CD4-positive, alpha-beta T cell (primary cell): ENCODE measurements at regions not wholly inside any gene's neighbourhood (a gene's known extent, or its start where the extent isn't known, plus 50 kb on each side); places are given as distances from the start of the nearest gene placed in this dataset.

Experiments
- ATAC-seq: fragments of 200-7000 bp; cut with Tn5 transposase; one replicate; pipeline ENCODE4 v1.10.0; 2022; ENCODE audit warnings: mild to moderate bottlenecking; ENCODE audit not compliant: poor library complexity
- CTCF ChIA-PET: fragments of 350-600 bp; sonication (Branson Sonifier 250); formaldehyde crosslinking; loops from one replicate; lab custom pipeline; 2021; ENCODE audit warnings: antibody characterized with exemption, inconsistent platforms; lab: Charles Lee
- POLR2A ChIA-PET: fragments of 350-600 bp; sonication (Branson Sonifier 250); formaldehyde crosslinking; loops from one replicate; lab custom pipeline; 2021; ENCODE audit warnings: antibody characterized with exemption, inconsistent platforms; lab: Charles Lee
- DNase-seq, 14 experiments: peaks; one replicate each; pipeline ENCODE4 v3.0.0-alpha.2; 2013 to 2020; ENCODE audit warnings: mixed read lengths in 2 of 14
- H3K27ac ChIP-seq, 2 donors: one replicate each; pipeline versions ENCODE4 v1.5.1 to v1.7.0; 2013; ENCODE audit warnings: low read length in 2 of 2, low read depth in 1 of 2, mild to moderate bottlenecking in 1 of 2
- H3K27me3 ChIP-seq, 2 experiments: 1 replicate in 1 of 2; 2 replicates in 1 of 2; pipeline versions ENCODE4 v1.6.1 to v1.7.0; 2013; ENCODE audit warnings: low read length in 2 of 2, control low read depth in 1 of 2, mild to moderate bottlenecking in 1 of 2, moderate library complexity in 1 of 2; ENCODE audit not compliant: insufficient read depth in 2 of 2, control insufficient read depth in 1 of 2
- H3K36me3 ChIP-seq: one replicate; pipeline ENCODE4 v1.6.1; 2013; ENCODE audit warnings: low read length, control low read depth; ENCODE audit not compliant: insufficient read depth
- H3K4me1 ChIP-seq: one replicate; pipeline ENCODE4 v1.6.1; 2013; ENCODE audit warnings: low read length, control low read depth; ENCODE audit not compliant: insufficient read depth
- H3K4me3 ChIP-seq: one replicate; pipeline ENCODE4 v1.5.1; 2013; ENCODE audit warnings: mild to moderate bottlenecking, low read length, moderate library complexity
- H3K9me3 ChIP-seq, 2 experiments: 1 replicate in 1 of 2; 2 replicates in 1 of 2; pipeline versions ENCODE4 v1.6.1 to v1.7.0; 2013; ENCODE audit warnings: low read length in 2 of 2, mild to moderate bottlenecking in 2 of 2, control low read depth in 1 of 2, moderate library complexity in 1 of 2; ENCODE audit not compliant: control insufficient read depth in 1 of 2, insufficient read depth in 1 of 2
- H3K27ac Mint-ChIP-seq: one replicate; pipeline ENCODE4 v1.8.0; 2020; ENCODE audit warnings: mixed read lengths
- H3K27me3 Mint-ChIP-seq: one replicate; pipeline ENCODE4 v1.8.0; 2021; ENCODE audit warnings: mixed read lengths
- H3K36me3 Mint-ChIP-seq: one replicate; pipeline ENCODE4 v1.8.0; 2021; ENCODE audit warnings: low read depth, mixed read lengths
- H3K4me1 Mint-ChIP-seq: one replicate; pipeline ENCODE4 v1.8.0; 2021; ENCODE audit warnings: low read depth, mixed read lengths
- H3K4me3 Mint-ChIP-seq: one replicate; pipeline ENCODE4 v1.8.0; 2020; ENCODE audit warnings: mild to moderate bottlenecking, mixed read lengths
- H3K9me3 Mint-ChIP-seq: one replicate; pipeline ENCODE4 v1.8.0; 2020; ENCODE audit warnings: mixed read lengths
- CTCF ChIP-seq: fragments of 200-600 bp; IDR thresholded peaks from one replicate; pipeline ENCODE4 v1.8.0; 2022; ENCODE audit warnings: antibody characterized with exemption, mild to moderate bottlenecking
- intact Hi-C, 2 experiments: fragments of 100-400 bp; cut with DNase I in 1 of 2; cut with micrococcal nuclease in 1 of 2; formaldehyde crosslinking; loops; one replicate each; pipeline versions ENCODE4 v1.15.1 to v1.9.0; 2023 to 2025; cut with DNase I, micrococcal nuclease

- Mint-ChIP-seq H3K4me1 (no peaks in the 10 kb centered on the region), H3K4me3 (no peak overlapping the region), H3K27ac (no peak overlapping the region), H3K36me3 (no peaks in the 10 kb centered on the region), H3K9me3 (peaks cover 4% of the 10 kb centered on the region), H3K27me3 (peaks cover 19% of the 10 kb centered on the region)
- no peak for ATAC-seq
- Histone ChIP-seq H3K36me3 (no peaks in the 10 kb centered on the region), H3K27ac (no peak overlapping the region), H3K4me1 (no peaks in the 10 kb centered on the region), H3K9me3 (no peaks in the 10 kb centered on the region), H3K4me3 (no peak overlapping the region), H3K27me3 (no peaks in the 10 kb centered on the region)
- CTCF ChIA-PET = no interaction called here
- intact Hi-C loops = no loop called here
- POLR2A ChIA-PET = no interaction called here
- DNase-seq = no peak
- TF ChIP-seq CTCF = no peak
Measured at GRCh38 chr12:125355614-125356013, 290.4 kb downstream of the AACS start.

DNA sequence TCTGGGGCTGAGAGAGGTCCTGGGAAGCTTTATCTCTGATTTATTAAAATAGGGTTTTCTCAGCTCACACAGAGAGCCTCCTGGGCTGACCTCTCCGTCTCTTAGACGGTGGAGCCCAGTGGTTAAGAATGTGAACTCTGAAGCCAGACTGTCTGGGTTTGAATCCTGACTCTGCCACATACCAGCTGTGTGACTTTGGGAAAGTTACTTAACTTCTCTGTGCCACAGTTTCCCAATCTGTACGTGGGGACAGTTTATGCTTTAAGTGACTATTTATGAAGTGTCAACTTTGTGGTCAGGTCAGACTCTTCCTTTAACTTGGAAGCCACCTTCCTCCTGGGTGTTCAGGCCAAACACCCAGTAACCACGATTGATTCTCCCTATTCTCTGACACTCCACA lies 290.9 kb downstream of the AACS start:
- Mint-ChIP-seq H3K4me1 (no peaks in the 10 kb centered on the region), H3K27ac (no peak overlapping the region), H3K27me3 (peaks cover 17% of the 10 kb centered on the region), H3K36me3 (no peaks in the 10 kb centered on the region), H3K9me3 (peaks cover 4% of the 10 kb centered on the region), H3K4me3 (no peak overlapping the region)
- H3K9me3 ChIP-seq = no peaks in the 10 kb centered on the region
- CTCF ChIA-PET = no interaction called here
- no peak for ATAC-seq
- intact Hi-C loops = no loop called here
- no peak for TF ChIP-seq CTCF
- H3K4me3 ChIP-seq = no peak overlapping the region
- no peaks in the 10 kb centered on the region for H3K4me1 ChIP-seq
- no peak overlapping the region for H3K27ac ChIP-seq
- no peak for DNase-seq
- no peaks in the 10 kb centered on the region for H3K36me3 ChIP-seq
- H3K27me3 ChIP-seq = no peaks in the 10 kb centered on the region
- POLR2A ChIA-PET = no interaction called here

DNA sequence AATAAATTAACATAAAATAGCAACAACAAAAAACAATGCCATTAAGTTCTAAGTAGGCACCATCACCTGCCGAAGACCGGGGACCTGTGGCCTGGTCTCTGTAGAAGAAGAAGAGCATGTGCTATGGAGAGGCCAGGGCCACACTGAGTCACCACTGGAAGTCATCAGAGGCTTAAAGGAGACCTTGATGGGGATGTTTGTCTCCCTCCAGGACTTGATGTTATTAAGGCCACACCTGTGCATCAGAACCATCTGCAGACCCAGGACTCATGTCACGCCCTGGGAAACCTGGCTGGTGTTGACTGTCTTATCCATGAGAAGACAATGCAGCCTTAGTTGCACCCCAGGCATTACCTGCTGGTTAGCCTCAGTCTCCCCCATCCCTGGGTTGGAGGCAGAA lies 292.3 kb downstream of the AACS start:
- Histone ChIP-seq H3K4me1 (no peaks in the 10 kb centered on the region), H3K36me3 (no peaks in the 10 kb centered on the region), H3K4me3 (no peak overlapping the region), H3K27me3 (no peaks in the 10 kb centered on the region), H3K9me3 (no peaks in the 10 kb centered on the region), H3K27ac (no peak overlapping the region)
- H3K4me1 Mint-ChIP-seq = no peaks in the 10 kb centered on the region
- peaks cover 4% of the 10 kb centered on the region for H3K9me3 Mint-ChIP-seq
- no peaks in the 10 kb centered on the region for H3K36me3 Mint-ChIP-seq
- no peak for ATAC-seq
- intact Hi-C loops = no loop called here
- no peak for DNase-seq
- peaks cover 12% of the 10 kb centered on the region for H3K27me3 Mint-ChIP-seq
- no peak overlapping the region for H3K4me3 Mint-ChIP-seq
- H3K27ac Mint-ChIP-seq = no peak overlapping the region
- no peak for TF ChIP-seq CTCF
- ChIA-PET POLR2A (no interaction called here), CTCF (no interaction called here)
